ENCODE measurements at regions not wholly inside any gene's neighbourhood (a gene's known extent, or its start where the extent isn't known, plus 50 kb on each side); places are given as distances from the start of the nearest gene placed in this dataset.

GRCh38 chr2:2935445-2936149 is 442.0 kb downstream of the EIPR1 start:
- no peaks in the 10 kb centered on the region for H3K27me3 ChIP-seq (replicated peaks; ENCODE audit: control insufficient read depth, insufficient read depth, low read length)
- intact Hi-C loops (cut with micrococcal nuclease; ENCODE audit: unreplicated experiment) = no loop called here
- no peaks in the 10 kb centered on the region for H3K36me3 ChIP-seq (ENCODE audit: control insufficient read depth, insufficient read depth, low read length)
- peaks cover 10% of the 10 kb centered on the region for H3K36me3 Mint-ChIP-seq (ENCODE audit: insufficient read depth, unreplicated experiment)
- no peak overlapping the region for H3K4me3 ChIP-seq (ENCODE audit: low read depth, low read length)
- no peak overlapping the region for H3K27ac Mint-ChIP-seq (ENCODE audit: unreplicated experiment)
- TF ChIP-seq CTCF (IDR thresholded peaks at IDR 0.05; ENCODE audit: insufficient read depth in 1 of 2, low read depth in 1 of 2, low read length in 1 of 2, severe bottlenecking in 1 of 2, unreplicated experiment in 1 of 2) = no peak
- POLR2A ChIA-PET = no interaction called here
- no TSS peak for BruUV-seq (replicated peaks)
- H3K27me3 Mint-ChIP-seq (ENCODE audit: insufficient read depth, unreplicated experiment) = peaks cover 3% of the 10 kb centered on the region
- peaks cover 9% of the 10 kb centered on the region for H3K9me3 Mint-ChIP-seq (ENCODE audit: unreplicated experiment)
- H3K9me3 ChIP-seq = no peaks in the 10 kb centered on the region
- H3K4me1 Mint-ChIP-seq (ENCODE audit: low read depth, unreplicated experiment) = no peaks in the 10 kb centered on the region
- H3K4me1 ChIP-seq = no peaks in the 10 kb centered on the region
- CTCF ChIA-PET = no interaction called here
- no peak for DNase-seq
- no peak overlapping the region for H3K4me3 Mint-ChIP-seq (ENCODE audit: unreplicated experiment)

- no peak for TF ChIP-seq CTCF (IDR thresholded peaks at IDR 0.05; ENCODE audit: insufficient read depth in 1 of 2, low read depth in 1 of 2, low read length in 1 of 2, severe bottlenecking in 1 of 2, unreplicated experiment in 1 of 2)
- Histone ChIP-seq H3K4me3 (ENCODE audit: low read depth, low read length) (no peak overlapping the region), H3K27me3 (replicated peaks; ENCODE audit: control insufficient read depth, insufficient read depth, low read length) (no peaks in the 10 kb centered on the region), H3K36me3 (ENCODE audit: control insufficient read depth, insufficient read depth, low read length) (no peaks in the 10 kb centered on the region), H3K4me1 (no peaks in the 10 kb centered on the region), H3K9me3 (peaks cover 5% of the 10 kb centered on the region; the same call in 1 of the 2 replicates)
- POLR2A ChIA-PET = no interaction called here
- DNase-seq = no peak
- peaks cover 10% of the 10 kb centered on the region for H3K36me3 Mint-ChIP-seq (ENCODE audit: insufficient read depth, unreplicated experiment)
- H3K4me1 Mint-ChIP-seq (ENCODE audit: low read depth, unreplicated experiment) = no peaks in the 10 kb centered on the region
- CTCF ChIA-PET = no interaction called here
- intact Hi-C loops (cut with micrococcal nuclease; ENCODE audit: unreplicated experiment) = no loop called here
- H3K9me3 Mint-ChIP-seq (ENCODE audit: unreplicated experiment) = peaks cover 21% of the 10 kb centered on the region
- no peak overlapping the region for H3K27ac Mint-ChIP-seq (ENCODE audit: unreplicated experiment)
- no TSS peak for BruUV-seq (replicated peaks)
- H3K27me3 Mint-ChIP-seq (ENCODE audit: insufficient read depth, unreplicated experiment) = peaks cover 3% of the 10 kb centered on the region
- H3K4me3 Mint-ChIP-seq (ENCODE audit: unreplicated experiment) = no peak overlapping the region
These were observed 444.2 kb downstream of the EIPR1 start for GRCh38 chr2:2933426-2933825.

- peaks cover 1% of the 10 kb centered on the region for H3K27me3 Mint-ChIP-seq (ENCODE audit: insufficient read depth, unreplicated experiment)
- H3K36me3 Mint-ChIP-seq (ENCODE audit: insufficient read depth, unreplicated experiment) = peaks cover 4% of the 10 kb centered on the region
- H3K4me3 ChIP-seq (ENCODE audit: low read depth, low read length) = no peak overlapping the region
- ChIA-PET POLR2A (no interaction called here), CTCF (no interaction called here)
- no peaks in the 10 kb centered on the region for H3K36me3 ChIP-seq (ENCODE audit: control insufficient read depth, insufficient read depth, low read length)
- intact Hi-C loops (cut with micrococcal nuclease; ENCODE audit: unreplicated experiment) = no loop called here
- H3K9me3 ChIP-seq = peaks cover 5% of the 10 kb centered on the region; the same call in 1 of the 2 replicates
- TF ChIP-seq CTCF (IDR thresholded peaks at IDR 0.05; ENCODE audit: insufficient read depth in 1 of 2, low read depth in 1 of 2, low read length in 1 of 2, severe bottlenecking in 1 of 2, unreplicated experiment in 1 of 2) = no peak
- H3K4me3 Mint-ChIP-seq (ENCODE audit: unreplicated experiment) = no peak overlapping the region
- BruUV-seq (replicated peaks) = no TSS peak
- no peak overlapping the region for H3K27ac Mint-ChIP-seq (ENCODE audit: unreplicated experiment)
- peaks cover 15% of the 10 kb centered on the region for H3K9me3 Mint-ChIP-seq (ENCODE audit: unreplicated experiment)
- H3K4me1 ChIP-seq = no peaks in the 10 kb centered on the region
- H3K4me1 Mint-ChIP-seq (ENCODE audit: low read depth, unreplicated experiment) = no peaks in the 10 kb centered on the region
- no peak for DNase-seq
- H3K27me3 ChIP-seq (replicated peaks; ENCODE audit: control insufficient read depth, insufficient read depth, low read length) = no peaks in the 10 kb centered on the region
These were observed 444.8 kb downstream of the EIPR1 start for GRCh38 chr2:2932692-2933305.

Data from Caco-2 (cell line).